NCI-H526 (cell line): ENCODE measurements at regions not wholly inside any gene's neighbourhood (a gene's known extent, or its start where the extent isn't known, plus 50 kb on each side); places are given as distances from the start of the nearest gene placed in this dataset.
"Not testable (repeated sequence)": the region's sequence is repeated elsewhere in the genome, so short reads cannot be mapped to it uniquely, and the experiment has no call there.

ENCODE experiments used
- DNase-seq, 2 experiments: peaks; one replicate each; lab custom pipeline; 2025; lab: John Stamatoyannopoulos, UW

DNA sequence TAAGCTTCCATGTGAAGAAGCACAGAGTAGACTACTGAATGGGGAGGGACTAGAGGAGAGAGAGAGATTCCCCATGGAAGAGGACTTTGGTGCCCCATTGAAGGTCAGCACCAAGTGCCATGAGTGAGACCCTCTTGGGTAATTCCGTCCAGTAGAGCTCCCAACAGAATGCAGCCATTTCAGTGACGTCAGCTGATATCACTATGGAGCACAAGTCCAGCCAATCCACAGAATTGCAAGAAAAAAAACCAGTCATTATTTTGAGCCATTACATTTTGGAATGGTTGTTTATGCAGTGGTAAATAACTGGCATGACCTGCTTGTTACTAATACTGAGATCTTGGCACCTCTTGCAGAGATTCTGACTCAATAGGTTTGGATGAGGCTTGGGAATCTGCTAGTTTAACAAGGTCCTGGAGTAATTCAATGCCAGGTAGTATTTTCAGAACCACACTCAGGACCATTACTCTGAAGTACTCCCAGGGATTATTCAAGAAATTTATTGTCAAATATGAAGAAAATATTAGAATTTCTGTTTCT lies 52.6 kb upstream of the SP8 start:
- no peak for DNase-seq

DNA sequence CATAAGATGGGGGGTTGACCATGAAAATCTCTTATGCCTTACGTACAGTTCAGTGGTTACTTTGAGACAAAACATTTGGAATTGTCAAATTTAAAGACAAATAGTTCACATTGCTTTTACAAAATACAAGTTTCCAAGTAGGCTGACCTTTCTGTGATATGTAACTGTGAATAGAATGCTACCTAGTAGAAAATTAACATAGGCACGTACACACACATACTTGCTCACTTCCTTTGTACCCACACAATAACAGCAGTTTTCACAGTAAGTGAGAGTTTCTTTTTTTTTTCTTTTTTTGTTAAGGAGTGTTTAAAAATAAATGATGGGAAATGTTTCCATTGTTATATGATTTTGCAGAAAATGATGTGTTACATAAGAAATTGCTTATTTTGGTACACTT lies 53.3 kb upstream of the SP8 start:
- no peak for DNase-seq

DNA sequence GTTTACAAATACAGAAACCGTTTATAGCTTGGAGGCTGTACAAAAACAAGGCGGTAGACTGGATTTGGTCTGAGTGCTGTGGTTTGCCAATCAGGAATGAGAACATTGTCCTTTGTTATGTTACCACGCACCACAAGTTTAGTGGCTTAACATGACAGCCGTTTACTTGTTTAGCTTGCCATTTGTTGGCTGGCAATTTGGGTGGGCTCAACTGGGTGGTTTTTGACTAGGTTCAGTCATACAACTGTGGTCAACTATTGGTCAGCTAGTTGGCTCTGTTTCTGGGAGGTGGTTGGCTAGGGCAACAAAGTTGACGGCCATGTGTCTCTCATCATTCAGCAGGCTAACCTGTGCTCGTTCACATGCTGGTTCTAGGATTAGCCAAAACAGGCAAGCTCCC lies 60.1 kb upstream of the SP8 start:
- no peak for DNase-seq

DNA sequence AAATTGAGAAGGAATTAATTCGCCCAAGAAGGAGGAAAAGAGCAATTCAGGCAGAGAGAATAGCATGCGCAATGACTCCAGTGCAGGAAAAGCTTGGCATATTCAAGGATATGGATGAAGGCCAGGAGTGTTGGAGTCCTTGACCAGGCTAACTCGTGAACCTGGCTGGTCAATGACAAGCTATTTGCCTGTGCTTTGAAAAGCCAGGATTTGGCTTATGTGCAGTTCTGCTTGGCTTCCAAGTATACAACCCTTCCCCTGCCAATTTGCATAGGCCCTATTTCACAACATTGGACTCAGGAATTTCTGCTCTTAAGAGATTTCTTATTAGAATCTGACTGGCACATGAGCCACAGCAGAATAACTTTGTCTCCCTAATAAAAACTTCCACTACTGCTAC lies 72.3 kb upstream of the SP8 start:
- no peak for DNase-seq

DNA sequence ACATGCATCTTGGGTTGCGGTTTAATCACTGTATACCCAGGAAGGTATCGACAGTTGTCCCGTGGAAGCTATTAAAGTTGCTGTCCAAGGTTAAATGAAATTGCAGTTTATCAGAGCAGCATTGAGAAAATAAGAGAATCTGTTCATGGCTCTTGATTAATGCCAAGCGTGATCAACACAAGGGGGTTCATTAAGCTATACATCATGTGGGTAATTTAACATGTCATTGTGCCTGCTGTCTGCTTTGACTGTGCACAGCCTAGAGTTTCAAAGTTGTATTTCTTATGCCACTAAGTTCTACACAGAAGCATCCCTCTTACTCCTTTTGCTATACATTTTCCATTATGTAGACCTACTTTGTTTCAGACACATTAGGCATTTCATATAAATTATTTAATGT lies 74.8 kb upstream of the SP8 start:
- no peak for DNase-seq

DNA sequence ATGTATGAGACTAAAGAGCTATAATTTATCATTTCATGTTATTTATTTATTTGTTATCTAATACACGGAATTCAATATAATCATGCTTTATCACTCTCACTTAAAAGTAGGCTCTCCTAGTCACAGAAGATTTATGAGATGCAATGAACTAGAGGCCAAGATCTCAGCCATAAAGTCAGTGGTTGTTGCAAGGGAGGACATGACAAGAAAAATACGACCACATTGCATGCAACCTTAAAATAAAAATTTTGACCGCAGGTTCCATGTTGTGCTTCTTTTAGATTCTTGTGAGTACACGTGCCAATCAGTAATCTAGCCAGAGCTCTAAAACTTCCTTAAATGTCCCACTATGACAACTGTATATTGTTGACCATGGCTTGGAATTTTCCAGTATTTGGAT lies 75.9 kb upstream of the SP8 start:
- no peak for DNase-seq

DNA sequence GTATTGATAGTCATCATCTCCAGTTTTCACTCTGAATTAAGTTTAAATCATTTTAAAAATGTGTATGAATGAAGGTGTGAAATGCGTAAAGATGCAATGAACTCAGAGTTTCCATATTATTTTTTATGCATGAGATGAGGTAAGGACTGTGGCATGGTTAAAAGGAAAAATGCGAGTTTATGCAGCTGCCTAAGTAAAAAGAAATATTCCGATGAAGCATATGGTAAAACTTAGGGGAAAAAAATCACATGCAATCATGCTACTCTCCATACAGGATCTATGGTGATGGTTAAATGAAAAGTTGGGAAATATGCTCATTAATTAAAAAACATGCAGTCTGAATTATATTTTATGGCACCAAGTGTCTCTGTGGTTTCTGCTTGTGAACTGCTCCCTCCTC lies 77.5 kb upstream of the SP8 start:
- no peak for DNase-seq

DNA sequence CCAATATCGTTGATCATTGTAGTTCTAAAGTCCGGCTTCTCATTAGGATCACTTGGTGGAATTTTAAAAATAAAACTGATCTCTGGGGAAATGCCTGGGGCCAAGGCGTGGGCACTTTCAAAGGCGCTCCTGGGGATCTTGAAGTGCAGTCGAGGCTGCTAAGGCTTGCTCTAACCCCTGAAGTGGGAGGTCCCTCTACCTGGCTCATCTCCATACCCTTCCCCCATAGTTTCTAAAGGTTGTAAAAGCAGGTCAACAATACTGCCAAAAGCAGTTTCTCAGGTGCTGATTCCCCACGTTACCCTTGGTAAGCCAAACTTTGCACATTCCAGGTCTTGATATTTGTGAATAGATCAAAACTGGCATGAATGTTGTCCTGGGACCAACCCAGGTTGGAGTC lies 79.0 kb upstream of the SP8 start:
- no peak for DNase-seq

DNA sequence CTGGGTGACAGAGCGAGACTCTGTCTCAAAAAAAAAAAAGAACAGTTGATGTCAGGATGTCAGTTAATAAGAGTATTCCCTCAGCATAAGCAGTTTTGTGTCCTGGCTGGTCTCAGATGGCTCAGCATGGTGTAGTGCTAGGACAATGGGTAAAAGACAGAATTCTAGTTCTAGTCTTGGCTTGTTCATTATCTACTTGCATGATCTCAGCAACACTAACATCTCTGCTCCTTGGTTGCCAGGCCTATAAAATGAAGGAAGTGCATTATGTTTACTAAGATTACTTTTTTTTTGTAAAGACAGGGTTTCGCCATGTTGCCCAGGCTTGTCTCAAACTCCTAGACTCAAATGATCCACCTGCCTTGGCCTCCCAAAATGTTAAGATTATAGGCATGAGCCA lies 84.3 kb upstream of the SP8 start:
- DNase-seq, result no peak

DNA sequence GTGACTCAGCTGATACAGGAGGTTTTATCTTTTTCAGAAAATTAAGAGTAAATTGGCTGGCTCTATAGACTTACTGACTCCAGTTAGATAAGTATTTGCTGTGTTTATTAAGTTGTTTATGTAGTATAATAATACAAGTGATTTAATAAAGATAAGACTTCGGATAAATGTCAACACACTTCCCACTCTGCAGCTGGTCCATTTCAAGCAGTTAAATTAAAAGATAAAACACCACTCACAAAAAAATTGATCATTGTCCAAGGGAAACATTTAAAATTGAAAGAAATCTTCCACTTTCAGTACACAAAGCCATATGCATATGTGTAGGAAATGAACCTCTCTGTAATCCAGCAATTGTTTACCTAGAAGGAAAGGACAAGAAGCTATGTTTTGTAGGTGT lies 106.1 kb upstream of the SP8 start:
- no peak for DNase-seq

DNA sequence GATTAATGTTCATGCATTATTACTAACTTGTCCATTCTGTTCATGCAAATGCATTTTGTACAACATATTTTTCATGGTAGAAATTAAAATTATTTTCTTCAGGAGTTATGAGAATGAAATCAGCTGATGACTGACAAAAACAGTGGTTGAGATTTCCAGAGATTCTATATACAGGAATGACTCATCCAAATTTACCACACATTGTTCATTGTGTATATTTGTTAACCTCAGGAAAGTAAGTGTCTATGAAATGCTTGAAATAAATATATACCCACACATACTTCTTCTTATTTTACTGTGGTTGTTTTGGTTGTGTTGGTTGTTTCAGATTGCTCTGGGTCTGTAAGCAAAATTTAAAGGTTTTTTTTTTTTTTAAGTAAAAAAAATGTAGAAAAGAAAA lies 108.1 kb upstream of the SP8 start:
- no peak for DNase-seq

DNA sequence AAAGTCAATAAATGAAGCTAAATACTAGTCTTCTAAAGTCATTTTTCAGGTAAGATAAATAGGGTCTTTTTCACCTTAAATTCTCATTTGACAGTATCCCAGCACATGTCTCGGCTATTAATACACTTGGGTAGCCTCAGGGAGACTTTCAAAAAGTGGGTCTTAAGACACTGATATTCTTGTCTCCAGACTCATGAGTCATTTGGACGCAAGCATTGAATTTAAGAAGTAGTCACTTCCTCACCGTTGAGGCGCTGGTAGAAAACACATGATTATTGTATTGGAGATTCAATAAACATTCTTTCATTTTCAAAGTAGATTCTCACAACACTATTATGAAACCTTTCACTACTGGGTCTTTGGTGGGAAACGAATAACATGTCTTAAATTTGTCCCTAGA lies 108.9 kb upstream of the SP8 start:
- no peak for DNase-seq

DNA sequence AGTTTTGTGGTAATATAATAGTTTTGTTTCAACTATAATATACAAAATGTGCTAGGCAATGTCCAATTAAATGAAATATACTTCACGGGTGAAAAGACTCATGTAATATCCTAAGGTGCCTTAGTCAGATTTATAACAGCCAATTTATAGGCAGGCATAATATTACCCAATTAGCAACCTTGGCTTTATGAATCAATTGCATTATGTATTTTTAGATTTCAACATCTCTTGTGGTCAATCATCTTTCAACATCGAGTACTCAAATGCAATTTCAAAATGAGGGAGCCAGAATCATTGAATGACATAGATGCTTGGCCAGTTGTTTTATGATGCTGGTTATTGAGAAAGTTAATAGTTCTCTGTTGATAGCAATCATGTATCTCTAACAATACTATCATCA lies 110.3 kb upstream of the SP8 start:
- DNase-seq, result no peak

DNA sequence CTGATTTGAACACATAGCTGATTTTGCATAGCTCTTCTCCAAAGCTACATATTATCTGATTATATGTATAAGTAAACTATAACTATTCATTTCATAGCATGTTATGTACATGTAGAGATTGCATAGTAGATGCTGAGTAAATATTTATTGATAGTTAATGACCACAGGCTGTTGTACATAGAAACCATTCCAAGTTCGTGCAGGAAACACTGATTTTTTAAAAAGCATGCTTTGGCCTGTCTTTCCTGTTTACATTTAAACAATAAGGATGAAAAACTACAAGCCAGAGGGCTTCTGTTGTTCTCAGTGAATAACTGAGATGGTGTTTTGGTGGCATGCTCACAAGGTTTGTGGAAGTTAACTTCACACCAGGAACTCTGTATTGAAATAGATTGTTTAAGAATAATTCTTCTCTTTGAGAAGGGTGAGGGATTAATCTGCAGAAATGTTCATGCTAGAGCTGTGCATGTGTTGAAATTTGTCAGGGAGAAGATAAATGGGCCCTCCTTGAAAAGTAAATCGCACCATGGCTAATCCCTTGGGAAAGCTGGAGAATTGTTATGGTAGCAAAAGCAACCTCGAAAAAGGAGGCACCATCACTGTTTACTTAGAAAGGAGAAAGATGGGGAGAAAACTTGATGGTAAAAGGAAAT lies 120.2 kb upstream of the SP8 start:
- DNase-seq, result no peak

DNA sequence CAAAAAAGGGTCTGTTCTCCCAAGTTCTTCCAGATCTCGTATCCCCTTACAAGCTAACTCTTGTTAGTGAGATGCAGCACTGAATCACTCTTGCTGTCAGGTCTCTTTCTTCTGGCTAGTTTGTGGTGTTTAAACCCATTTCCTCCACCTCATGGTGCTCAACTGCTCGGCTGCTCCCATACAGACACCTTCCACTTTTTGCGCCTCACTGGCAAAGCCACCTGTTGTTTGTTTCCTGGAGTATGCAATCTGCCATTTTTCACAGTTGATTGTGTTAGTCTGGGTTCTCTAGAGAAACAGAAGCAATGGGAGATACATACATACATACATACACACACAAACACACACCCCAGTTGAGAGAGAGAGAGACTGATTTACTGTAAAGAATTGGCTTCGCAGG lies 124.4 kb upstream of the SP8 start:
- no peak for DNase-seq

DNA sequence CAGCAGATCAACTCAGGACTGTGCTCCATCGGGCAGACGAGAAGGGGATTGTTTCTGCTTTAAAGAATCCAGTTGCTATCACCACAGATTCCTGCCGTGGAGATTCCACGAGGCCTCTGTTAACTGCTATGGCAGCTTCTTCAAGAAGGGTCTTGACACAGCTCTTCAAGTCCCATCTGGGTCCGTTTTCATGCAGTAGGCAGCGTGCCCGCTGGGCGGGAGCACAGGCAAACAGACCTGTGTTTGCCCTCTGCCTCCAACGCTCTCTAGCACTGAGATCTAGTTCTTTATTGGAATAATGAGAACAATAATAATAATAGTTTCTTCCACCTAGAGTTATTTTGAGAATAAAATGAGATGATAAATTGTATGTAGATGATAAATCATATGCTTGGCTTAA lies 127.2 kb upstream of the SP8 start:
- no peak for DNase-seq

DNA sequence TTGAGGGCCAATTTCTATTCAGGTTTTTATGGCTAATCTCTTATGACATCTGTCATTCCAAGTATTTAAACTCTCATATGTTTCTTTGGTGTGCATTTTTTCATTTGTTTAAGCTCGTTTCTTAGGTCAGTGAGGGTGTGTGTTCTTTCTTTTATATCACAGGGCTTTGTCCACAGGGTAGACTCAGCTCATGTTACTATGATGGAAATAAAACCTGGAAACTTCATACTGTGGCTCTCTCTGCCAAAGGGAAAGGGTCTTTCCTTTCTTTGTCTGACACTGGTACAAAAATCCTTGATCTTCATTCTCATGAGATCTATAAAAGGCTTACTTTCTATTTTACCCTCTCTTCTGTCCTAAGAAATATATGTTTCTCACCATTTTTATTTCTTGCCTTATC lies 129.6 kb upstream of the SP8 start:
- DNase-seq, result no peak

DNA sequence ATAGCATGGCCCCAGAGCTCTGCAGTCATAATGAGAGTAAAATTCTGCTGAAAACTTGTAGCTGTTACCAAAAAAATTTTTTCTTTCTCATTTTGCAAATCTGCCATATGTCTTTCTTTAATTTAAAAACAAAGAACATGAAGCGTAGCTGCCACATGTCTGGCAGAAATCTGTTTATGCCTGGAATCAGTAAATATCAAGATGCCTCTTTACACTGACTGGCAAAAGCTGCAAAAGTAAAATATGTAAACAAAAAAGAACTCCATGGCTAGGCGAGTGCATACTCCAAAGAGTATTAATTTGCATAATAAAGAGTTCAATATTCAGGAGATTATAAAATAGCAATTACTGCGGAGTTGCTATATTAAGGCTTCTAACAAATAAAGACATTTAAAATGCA lies 130.9 kb upstream of the SP8 start:
- DNase-seq, result no peak

DNA sequence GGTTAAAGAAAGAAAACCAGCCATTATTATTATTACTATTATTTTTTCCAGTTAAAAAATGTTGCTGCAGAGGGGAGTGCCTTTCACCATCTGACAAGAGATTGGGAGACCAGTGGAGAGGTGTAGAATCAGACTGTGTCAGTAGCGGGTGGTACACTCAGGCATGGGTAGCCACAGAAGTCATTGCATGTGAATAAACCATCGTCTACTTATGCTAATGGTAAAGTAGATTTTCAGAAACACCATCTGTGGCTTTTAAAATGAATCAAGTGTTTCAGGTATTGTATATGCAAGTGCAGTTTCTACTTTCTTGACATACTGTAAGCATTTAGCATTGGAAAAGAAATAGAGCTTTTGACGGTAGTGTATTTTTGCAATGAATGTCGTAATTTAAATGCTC lies 131.5 kb upstream of the SP8 start:
- DNase-seq, result no peak

DNA sequence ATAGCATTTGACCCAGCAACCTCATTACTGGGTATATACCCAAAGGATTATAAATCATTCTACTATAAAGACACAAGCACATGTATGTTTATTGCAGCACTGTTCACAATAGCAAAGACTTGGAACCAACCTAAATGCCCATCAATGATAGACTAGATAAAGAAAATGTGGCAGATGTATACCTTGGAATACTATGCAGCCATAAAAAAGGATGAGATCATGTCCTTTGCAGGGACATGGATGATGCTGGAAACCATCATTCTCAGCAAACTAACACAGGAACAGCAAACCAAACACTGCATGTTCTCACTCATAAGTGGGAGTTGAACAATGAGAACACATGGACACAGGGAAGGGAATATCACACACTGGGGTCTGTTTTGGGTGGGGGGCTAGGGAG lies 140.5 kb upstream of the SP8 start:
- not testable (repeated sequence) for DNase-seq

DNA sequence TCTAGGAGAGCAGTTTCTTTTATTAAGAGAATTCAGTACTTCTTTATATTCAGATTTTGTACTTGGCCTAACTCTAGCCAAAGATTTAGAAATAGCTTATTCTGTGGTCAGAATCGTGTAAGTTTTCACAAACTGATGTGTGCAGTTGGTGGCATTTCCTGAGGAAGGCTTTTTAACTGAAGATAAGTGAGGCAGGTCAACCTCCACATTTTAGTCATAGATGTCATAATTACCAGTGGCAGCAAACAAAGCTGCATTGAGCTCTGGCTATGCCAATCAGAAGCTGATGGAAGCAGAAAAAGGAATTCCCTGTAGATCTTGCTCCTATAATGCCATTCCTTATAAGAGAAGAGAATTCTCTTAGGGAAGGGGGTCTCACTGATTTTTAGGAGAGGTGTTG lies 141.3 kb upstream of the SP8 start:
- no peak for DNase-seq

DNA sequence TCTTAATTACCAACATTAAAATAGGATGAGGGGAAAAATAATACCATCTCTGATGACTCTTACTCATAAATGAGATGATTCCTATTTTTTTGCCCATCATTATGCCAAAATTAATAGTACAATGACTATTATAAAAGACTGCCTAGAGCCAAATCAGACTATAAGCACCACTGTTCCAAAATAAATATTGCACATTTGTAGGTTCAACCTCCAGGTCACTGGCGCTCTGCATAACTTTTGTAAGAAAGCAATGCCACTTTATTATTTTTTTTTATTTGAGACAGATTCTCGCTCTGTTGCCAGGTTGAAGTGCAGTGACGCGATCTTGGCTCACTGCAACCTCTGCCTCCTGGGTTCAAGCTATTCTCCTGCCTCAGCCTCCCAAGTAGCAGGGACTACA lies 142.5 kb upstream of the SP8 start:
- DNase-seq, result no peak

DNA sequence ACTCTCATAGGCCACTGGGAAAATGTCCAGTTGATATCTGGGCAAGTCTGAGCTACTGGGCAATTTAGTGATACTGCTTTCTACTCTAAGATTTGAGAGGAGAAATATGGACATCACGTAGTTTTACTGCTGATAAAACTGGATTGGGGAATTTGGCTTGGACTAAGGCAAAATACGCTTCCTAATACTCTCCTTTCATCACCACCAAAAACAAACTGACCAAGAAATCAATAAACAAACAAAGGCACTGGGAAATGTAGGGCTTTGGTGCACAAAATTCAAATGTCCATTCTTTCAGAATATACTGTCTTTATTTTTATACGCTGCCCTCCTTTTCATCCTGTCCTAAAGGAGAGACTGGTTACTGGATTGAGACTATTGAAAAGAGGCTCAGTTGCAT lies 145.1 kb upstream of the SP8 start:
- no peak for DNase-seq

DNA sequence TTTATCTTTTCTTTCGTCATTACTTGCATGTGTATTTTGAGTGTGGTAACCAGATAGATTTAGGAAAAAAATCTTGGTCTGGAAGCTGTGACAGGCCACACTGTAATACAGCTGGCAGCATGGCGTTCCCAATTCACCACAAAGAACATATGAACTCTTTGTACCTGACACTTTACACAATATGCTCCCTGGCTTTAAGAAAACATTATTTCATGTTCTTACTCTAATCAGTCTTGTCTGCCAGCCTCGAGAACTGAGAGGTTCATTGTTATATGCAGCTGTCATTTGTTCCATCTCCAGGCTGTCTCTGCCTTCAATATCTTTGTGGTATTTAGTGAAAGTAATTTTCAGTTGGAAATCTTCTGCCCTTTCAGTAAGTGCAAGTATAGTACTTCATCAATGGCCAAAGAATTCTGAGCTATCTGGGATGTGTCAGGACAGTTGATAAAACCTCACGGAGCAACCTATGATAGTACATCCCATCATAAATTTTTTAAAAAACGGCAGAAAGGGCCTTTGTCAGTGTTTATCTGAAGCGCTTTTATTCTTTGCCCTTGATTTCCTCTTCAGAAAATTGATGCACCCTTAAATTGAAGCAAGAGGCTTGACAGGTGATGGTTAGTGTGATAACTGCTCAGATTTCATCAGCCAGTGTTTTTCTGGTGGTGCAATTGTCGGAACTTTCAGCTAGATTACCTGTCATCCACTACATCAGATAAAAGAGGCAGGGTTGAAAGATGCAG lies 146.3 kb upstream of the SP8 start:
- DNase-seq, result no peak
